Type B pancreatic cell (in vitro differentiated cells): ENCODE measurements at regions not wholly inside any gene's neighbourhood (a gene's known extent, or its start where the extent isn't known, plus 50 kb on each side); places are given as distances from the start of the nearest gene placed in this dataset.

Experiments
- DNase-seq: peaks from one replicate; pipeline ENCODE4 v3.0.0; 2021; ENCODE audit warnings: mixed read lengths; ENCODE audit not compliant: unreplicated experiment; ENCODE audit errors: extremely low spot score
- H3K27ac Mint-ChIP-seq: 2 replicates; pipeline ENCODE4 v1.8.0; 2021; ENCODE audit warnings: mild to moderate bottlenecking, mixed read lengths
- H3K27me3 Mint-ChIP-seq: 2 replicates; pipeline ENCODE4 v1.8.0; 2021; ENCODE audit warnings: mixed read lengths
- H3K36me3 Mint-ChIP-seq: 2 replicates; pipeline ENCODE4 v1.8.0; 2021; ENCODE audit warnings: mixed read lengths
- H3K4me1 Mint-ChIP-seq: one replicate; pipeline ENCODE4 v1.8.0; 2021; ENCODE audit warnings: mixed read lengths; ENCODE audit not compliant: unreplicated experiment
- H3K4me3 Mint-ChIP-seq: 2 replicates; pipeline ENCODE4 v1.8.0; 2021; ENCODE audit warnings: mild to moderate bottlenecking, mixed read lengths
- H3K9me3 Mint-ChIP-seq: 2 replicates; pipeline ENCODE4 v1.8.0; 2021; ENCODE audit warnings: mixed read lengths
- CTCF ChIP-seq: fragments of 200-600 bp; sonication (generic); conservative IDR thresholded peaks from 2 replicates; pipeline ENCODE4 v1.5.0; 2021; ENCODE audit warnings: antibody characterized with exemption, mild to moderate bottlenecking

- Mint-ChIP-seq H3K4me3 (no peak overlapping the region), H3K27me3 (peaks cover 4% of the 10 kb centered on the region), H3K36me3 (no peaks in the 10 kb centered on the region), H3K27ac (no peak overlapping the region), H3K9me3 (no peaks in the 10 kb centered on the region), H3K4me1 (peaks cover 5% of the 10 kb centered on the region)
- TF ChIP-seq CTCF = no peak
- DNase-seq = no peak
These were observed 186.2 kb downstream of the NEDD1 start for GRCh38 chr12:97093187-97093683.

GRCh38 chr12:97097734-97098133, 190.7 kb downstream of the NEDD1 start:
- no peaks in the 10 kb centered on the region for H3K36me3 Mint-ChIP-seq
- no peaks in the 10 kb centered on the region for H3K9me3 Mint-ChIP-seq
- no peaks in the 10 kb centered on the region for H3K27me3 Mint-ChIP-seq
- H3K4me1 Mint-ChIP-seq = peaks cover 5% of the 10 kb centered on the region
- DNase-seq = no peak
- no peak overlapping the region for H3K27ac Mint-ChIP-seq
- H3K4me3 Mint-ChIP-seq = no peak overlapping the region
- no peak for TF ChIP-seq CTCF

- Mint-ChIP-seq H3K4me1 (no peaks in the 10 kb centered on the region), H3K4me3 (no peak overlapping the region), H3K9me3 (peaks cover 10% of the 10 kb centered on the region), H3K36me3 (no peaks in the 10 kb centered on the region), H3K27me3 (peaks cover 3% of the 10 kb centered on the region), H3K27ac (no peak overlapping the region)
- no peak for TF ChIP-seq CTCF
- no peak for DNase-seq
These were observed 202.4 kb downstream of the NEDD1 start for GRCh38 chr12:97109441-97109840.

- Mint-ChIP-seq H3K27me3 (peaks cover 3% of the 10 kb centered on the region), H3K4me1 (no peaks in the 10 kb centered on the region), H3K36me3 (no peaks in the 10 kb centered on the region), H3K27ac (no peak overlapping the region), H3K4me3 (no peak overlapping the region), H3K9me3 (no peaks in the 10 kb centered on the region)
- DNase-seq = no peak
- TF ChIP-seq CTCF = no peak
These were observed 205.1 kb downstream of the NEDD1 start for GRCh38 chr12:97112136-97112535.

GRCh38 chr12:97118796-97119375, 211.8 kb downstream of the NEDD1 start:
- Mint-ChIP-seq H3K4me1 (peaks cover 13% of the 10 kb centered on the region), H3K27me3 (no peaks in the 10 kb centered on the region), H3K36me3 (no peaks in the 10 kb centered on the region), H3K4me3 (no peak overlapping the region), H3K27ac (no peak overlapping the region), H3K9me3 (no peaks in the 10 kb centered on the region)
- no peak for TF ChIP-seq CTCF
- no peak for DNase-seq

- TF ChIP-seq CTCF = no peak
- Mint-ChIP-seq H3K4me1 (peaks cover 9% of the 10 kb centered on the region), H3K9me3 (no peaks in the 10 kb centered on the region), H3K4me3 (no peak overlapping the region), H3K27ac (no peak overlapping the region), H3K36me3 (no peaks in the 10 kb centered on the region), H3K27me3 (no peaks in the 10 kb centered on the region)
- no peak for DNase-seq
These were observed 220.0 kb downstream of the NEDD1 start for GRCh38 chr12:97127061-97127460.
